Keratinocyte (primary cell): ENCODE measurements at regions not wholly inside any gene's neighbourhood (a gene's known extent, or its start where the extent isn't known, plus 50 kb on each side); places are given as distances from the start of the nearest gene placed in this dataset.

Source experiments
- DNase-seq: peaks from one replicate; pipeline ENCODE4 v3.0.0-alpha.2; 2011; ENCODE audit warnings: low read depth, missing footprints, low spot score
- FAIRE-seq: peaks from 2 replicates; lab custom pipeline; 2011; peaks lifted over from hg19 to GRCh38; lab: Jason Lieb, UNC
- H2AFZ ChIP-seq: 2 replicates; pipeline ENCODE4 v1.6.0; 2012; ENCODE audit warnings: low read length, control low read depth, inconsistent platforms; ENCODE audit not compliant: control insufficient read depth
- H3K27ac ChIP-seq: 2 replicates; pipeline ENCODE4 v1.5.1; 2011; ENCODE audit warnings: low read length; ENCODE audit not compliant: control insufficient read depth, insufficient read depth
- H3K27me3 ChIP-seq: 3 replicates; pipeline ENCODE4 v1.6.0; 2011; ENCODE audit warnings: low read length; ENCODE audit not compliant: control insufficient read depth, insufficient read depth; ENCODE audit errors: extremely low read depth
- H3K36me3 ChIP-seq, 2 experiments: 2 replicates in 1 of 2; 3 replicates in 1 of 2; pipeline ENCODE4 v1.5.1; 2011; ENCODE audit warnings: low read length in 2 of 2, mild to moderate bottlenecking in 1 of 2; ENCODE audit not compliant: control insufficient read depth in 2 of 2, insufficient read depth in 2 of 2; ENCODE audit errors: extremely low read depth in 1 of 2
- H3K4me1 ChIP-seq: 3 replicates; pipeline ENCODE4 v1.5.1; 2011; ENCODE audit warnings: low read length; ENCODE audit not compliant: control insufficient read depth, insufficient read depth; ENCODE audit errors: extremely low read depth
- H3K4me2 ChIP-seq: 3 replicates; pipeline ENCODE4 v1.6.0; 2011; ENCODE audit warnings: low read depth, low read length; ENCODE audit not compliant: control insufficient read depth, insufficient read depth; ENCODE audit errors: extremely low read depth
- H3K4me3 ChIP-seq, 3 experiments: fragments of 200-600 bp in 1 of 3; sonication (generic) in 1 of 3; 2 replicates in 2 of 3; 3 replicates in 1 of 3; pipeline ENCODE4 v1.5.1; 2011 to 2016; ENCODE audit warnings: low read length in 3 of 3, mild to moderate bottlenecking in 3 of 3, control low read depth in 2 of 3, inconsistent platforms in 1 of 3, low read depth in 1 of 3, mixed read lengths in 1 of 3, mixed run types in 1 of 3, moderate library complexity in 1 of 3; ENCODE audit not compliant: control insufficient read depth in 2 of 3, insufficient read depth in 2 of 3; ENCODE audit errors: extremely low read depth in 1 of 3
- H3K79me2 ChIP-seq: 2 replicates; pipeline ENCODE4 v1.6.0; 2012; ENCODE audit warnings: low read length; ENCODE audit not compliant: control insufficient read depth, insufficient read depth
- H3K9ac ChIP-seq: 3 replicates; pipeline ENCODE4 v1.6.0; 2011; ENCODE audit warnings: low read length; ENCODE audit not compliant: control insufficient read depth, insufficient read depth; ENCODE audit errors: extremely low read depth
- H3K9me1 ChIP-seq: 3 replicates; pipeline ENCODE4 v1.6.0; 2011; ENCODE audit warnings: low read length; ENCODE audit not compliant: control insufficient read depth, insufficient read depth; ENCODE audit errors: extremely low read depth
- H3K9me3 ChIP-seq: 2 replicates; pipeline ENCODE4 v1.5.1; 2012; ENCODE audit warnings: low read depth, low read length; ENCODE audit not compliant: control insufficient read depth
- H4K20me1 ChIP-seq: 3 replicates; pipeline ENCODE4 v1.6.0; 2011; ENCODE audit warnings: low read length; ENCODE audit not compliant: control insufficient read depth, insufficient read depth; ENCODE audit errors: extremely low read depth
- CTCF ChIP-seq, 3 experiments: IDR thresholded peaks in 1 of 3; conservative IDR thresholded peaks in 1 of 3; optimal IDR thresholded peaks in 1 of 3; 2 replicates in 2 of 3; 3 replicates in 1 of 3; pipeline versions ENCODE3 to v1.5.1; 2011; ENCODE audit warnings: low read length in 3 of 3, mild to moderate bottlenecking in 3 of 3, moderate library complexity in 2 of 3, control low read depth in 1 of 3, inconsistent platforms in 1 of 3; ENCODE audit not compliant: insufficient read depth in 2 of 3; ENCODE audit errors: extremely low read depth in 1 of 3
- EZH2 ChIP-seq: IDR thresholded peaks from one replicate; pipeline ENCODE4 v1.6.1; 2012; ENCODE audit warnings: inconsistent platforms, mild to moderate bottlenecking, low read length, moderate library complexity
- dilution Hi-C: fragments of 300-500 bp; cut with MboI; formaldehyde crosslinking; loops from one replicate; pipeline ENCODE4 v1.7.0; 2020; ENCODE audit warnings: low sequenced_read_pairs; ENCODE audit not compliant: extremely low pct_ligation_motif_present

- no peaks in the 10 kb centered on the region for H3K36me3 ChIP-seq
- no peak for FAIRE-seq
- no peak overlapping the region for H3K27ac ChIP-seq
- H3K9me3 ChIP-seq: no peaks in the 10 kb centered on the region
- no peaks in the 10 kb centered on the region for H3K9me1 ChIP-seq
- no peak overlapping the region for H3K4me3 ChIP-seq
- H3K4me2 ChIP-seq: no peak overlapping the region
- dilution Hi-C loops: no loop called here
- no peak for DNase-seq
- no peak for TF ChIP-seq EZH2
- TF ChIP-seq CTCF (optimal IDR thresholded peaks at IDR 0.05 in 1 of 3, IDR thresholded peaks at IDR 0.05 in 1 of 3, conservative IDR thresholded peaks at IDR 0.05 in 1 of 3; ENCODE audit: extremely low read depth in 1 of 3, insufficient read depth in 2 of 3, low read length in 3 of 3): no peak
- H2AFZ ChIP-seq: no peak overlapping the region
- H3K79me2 ChIP-seq: no peaks in the 10 kb centered on the region
- H3K27me3 ChIP-seq: no peaks in the 10 kb centered on the region
- no peaks in the 10 kb centered on the region for H4K20me1 ChIP-seq
- no peaks in the 10 kb centered on the region for H3K4me1 ChIP-seq
- no peak overlapping the region for H3K9ac ChIP-seq
Observed at GRCh38 chr19:30919737-30920136, 429.5 kb downstream of the TSHZ3 start.

GRCh38 chr19:30916238-30916637 lies 433.0 kb downstream of the TSHZ3 start:
- H3K4me2 ChIP-seq: no peak overlapping the region
- H3K9me1 ChIP-seq: no peaks in the 10 kb centered on the region
- DNase-seq (no peak), FAIRE-seq (no peak)
- no peak overlapping the region for H3K4me3 ChIP-seq
- no peaks in the 10 kb centered on the region for H4K20me1 ChIP-seq
- no peaks in the 10 kb centered on the region for H3K4me1 ChIP-seq
- TF ChIP-seq CTCF (optimal IDR thresholded peaks at IDR 0.05 in 1 of 3, IDR thresholded peaks at IDR 0.05 in 1 of 3, conservative IDR thresholded peaks at IDR 0.05 in 1 of 3; ENCODE audit: extremely low read depth in 1 of 3, insufficient read depth in 2 of 3, low read length in 3 of 3): no peak
- TF ChIP-seq EZH2: no peak
- dilution Hi-C loops: no loop called here
- no peaks in the 10 kb centered on the region for H3K79me2 ChIP-seq
- peaks cover 11% of the 10 kb centered on the region for H3K9me3 ChIP-seq
- no peaks in the 10 kb centered on the region for H3K36me3 ChIP-seq
- H3K9ac ChIP-seq: no peak overlapping the region
- H2AFZ ChIP-seq: no peak overlapping the region
- no peak overlapping the region for H3K27ac ChIP-seq
- no peaks in the 10 kb centered on the region for H3K27me3 ChIP-seq
